ENCODE measurements at regions not wholly inside any gene's neighbourhood (a gene's known extent, or its start where the extent isn't known, plus 50 kb on each side); places are given as distances from the start of the nearest gene placed in this dataset.

DNA sequence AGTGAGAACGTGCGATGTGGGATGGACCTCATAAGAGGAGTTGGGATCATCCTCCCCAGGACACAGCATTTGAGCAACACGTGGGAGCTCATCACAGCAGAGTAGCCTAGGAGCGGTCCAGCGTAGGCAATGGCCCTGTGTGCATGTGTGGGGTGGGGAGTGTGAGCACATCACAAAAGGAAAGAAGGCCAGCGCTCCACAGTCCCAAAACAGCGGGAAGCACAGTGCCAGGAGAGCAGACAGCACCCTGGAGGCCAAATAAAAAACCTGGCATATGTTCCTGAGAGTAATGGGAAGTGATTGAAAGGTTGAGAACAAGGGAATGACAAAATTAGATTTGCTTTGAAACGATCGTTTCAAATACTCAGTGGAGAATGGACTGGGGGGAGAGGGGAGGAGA, 226.0 kb downstream of the C7orf25 start:
- H3K27ac Mint-ChIP-seq (ENCODE audit: low read depth), result no peak overlapping the region
- DNase-seq (ENCODE audit: low spot score in 2 of 2) (no peak), ATAC-seq (replicated peaks; ENCODE audit: extremely low read depth, poor library complexity, severe bottlenecking) (no peak)
- H3K4me1 Mint-ChIP-seq, result no peaks in the 10 kb centered on the region
- no peaks in the 10 kb centered on the region for H3K36me3 Mint-ChIP-seq (ENCODE audit: insufficient read depth)
- no peak overlapping the region for H3K4me3 Mint-ChIP-seq
- H3K27me3 Mint-ChIP-seq, result peaks cover 21% of the 10 kb centered on the region
- peaks cover 14% of the 10 kb centered on the region for H3K9me3 Mint-ChIP-seq

DNA sequence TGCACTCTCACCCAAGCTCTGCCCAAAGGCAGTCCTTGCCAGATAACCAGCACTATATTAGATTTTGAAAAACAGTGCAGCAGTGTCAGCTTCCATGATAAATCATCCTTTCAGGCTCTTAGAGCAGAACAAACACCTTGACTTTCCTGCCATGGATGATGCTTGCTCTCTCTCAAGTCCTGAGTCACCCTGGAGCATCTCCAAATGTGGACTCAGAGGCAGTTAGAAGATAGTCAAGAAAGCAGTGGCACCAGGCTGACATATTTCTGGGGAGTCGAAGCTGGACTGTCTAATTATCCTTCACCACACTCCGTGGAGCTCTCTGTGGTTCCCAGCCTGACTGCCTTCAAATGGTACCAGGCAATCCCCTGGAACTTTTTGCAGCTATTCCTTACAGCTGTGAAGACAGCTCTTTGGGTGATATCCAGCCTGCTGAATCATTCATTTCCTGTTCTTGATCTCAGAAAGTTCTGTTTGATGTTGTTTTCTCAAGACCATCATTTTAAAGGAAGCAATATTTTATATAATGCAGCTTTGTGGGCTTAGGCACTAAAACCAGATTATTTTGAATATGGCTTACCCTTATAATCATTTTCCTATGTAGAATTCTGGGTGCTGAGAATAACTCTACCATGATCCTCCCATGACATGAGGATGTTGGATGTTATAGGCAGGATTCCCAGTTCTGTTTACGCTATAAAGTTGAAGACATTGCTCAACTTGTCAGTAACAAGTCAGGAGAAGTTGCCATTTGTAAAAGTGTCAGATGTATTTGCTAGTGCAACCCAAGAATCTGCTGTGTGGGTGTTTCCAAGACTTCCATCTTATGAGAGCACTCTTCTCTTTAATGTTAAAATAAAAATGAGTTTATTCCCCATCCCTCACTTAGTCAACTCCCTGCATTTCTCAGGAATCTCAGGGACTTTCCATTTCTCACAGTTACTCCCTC, 233.8 kb downstream of the C7orf25 start:
- ATAC-seq (replicated peaks; ENCODE audit: extremely low read depth, poor library complexity, severe bottlenecking) (no peak), DNase-seq (ENCODE audit: low spot score in 2 of 2) (no peak)
- no peak overlapping the region for H3K27ac Mint-ChIP-seq (ENCODE audit: low read depth)
- no peak overlapping the region for H3K4me3 Mint-ChIP-seq
- H3K36me3 Mint-ChIP-seq (ENCODE audit: insufficient read depth), result no peaks in the 10 kb centered on the region
- H3K4me1 Mint-ChIP-seq, result no peaks in the 10 kb centered on the region
- H3K9me3 Mint-ChIP-seq, result peaks cover 11% of the 10 kb centered on the region
- H3K27me3 Mint-ChIP-seq, result peaks cover 19% of the 10 kb centered on the region

DNA sequence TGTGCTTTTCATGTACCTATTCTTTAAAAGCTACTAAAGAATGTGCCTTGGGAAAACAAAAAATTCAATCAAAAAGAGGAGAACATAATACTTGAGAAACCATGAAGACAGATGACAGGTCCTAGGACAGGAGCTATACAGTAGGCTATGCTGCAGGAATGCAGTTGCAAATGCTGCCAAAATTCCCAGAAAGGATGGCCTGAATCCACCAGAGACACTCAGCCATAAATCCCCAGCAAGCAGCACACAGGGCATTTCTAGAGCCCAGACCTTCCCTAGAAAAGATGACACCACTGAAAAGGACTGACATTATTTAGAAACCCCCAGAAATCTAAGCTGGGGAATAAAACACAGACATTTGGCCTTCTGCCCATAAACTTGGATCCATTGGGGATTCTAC, 237.3 kb downstream of the C7orf25 start:
- Mint-ChIP-seq H3K27me3 (peaks cover 15% of the 10 kb centered on the region), H3K4me3 (no peak overlapping the region), H3K27ac (ENCODE audit: low read depth) (no peak overlapping the region), H3K36me3 (ENCODE audit: insufficient read depth) (no peaks in the 10 kb centered on the region), H3K9me3 (peaks cover 7% of the 10 kb centered on the region), H3K4me1 (no peaks in the 10 kb centered on the region)
- no peak for ATAC-seq (replicated peaks; ENCODE audit: extremely low read depth, poor library complexity, severe bottlenecking)
- no peak for DNase-seq (ENCODE audit: low spot score in 2 of 2)

DNA sequence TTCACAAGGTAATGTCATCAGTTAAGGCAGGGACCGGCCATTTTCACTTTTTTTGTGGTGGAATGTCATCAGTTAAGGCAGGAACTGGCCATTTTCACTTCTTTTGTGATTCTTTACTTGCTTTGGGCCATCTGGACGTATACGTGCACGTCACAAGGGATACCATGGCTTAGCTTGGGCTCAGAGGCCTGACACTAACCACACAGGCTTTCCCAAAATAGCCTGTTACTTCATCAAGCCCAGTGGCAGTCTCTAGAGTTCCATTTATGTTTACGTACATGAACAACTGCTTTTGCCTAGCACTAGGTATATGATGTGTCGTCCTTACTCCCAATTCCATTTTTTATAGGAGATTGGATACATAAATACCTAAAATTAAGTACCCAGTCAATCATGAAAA, 237.9 kb downstream of the C7orf25 start:
- peaks cover 9% of the 10 kb centered on the region for H3K27me3 Mint-ChIP-seq
- H3K27ac Mint-ChIP-seq (ENCODE audit: low read depth), result no peak overlapping the region
- DNase-seq (ENCODE audit: low spot score in 2 of 2), result no peak
- no peak for ATAC-seq (replicated peaks; ENCODE audit: extremely low read depth, poor library complexity, severe bottlenecking)
- H3K4me1 Mint-ChIP-seq, result no peaks in the 10 kb centered on the region
- no peaks in the 10 kb centered on the region for H3K36me3 Mint-ChIP-seq (ENCODE audit: insufficient read depth)
- no peak overlapping the region for H3K4me3 Mint-ChIP-seq
- peaks cover 5% of the 10 kb centered on the region for H3K9me3 Mint-ChIP-seq

DNA sequence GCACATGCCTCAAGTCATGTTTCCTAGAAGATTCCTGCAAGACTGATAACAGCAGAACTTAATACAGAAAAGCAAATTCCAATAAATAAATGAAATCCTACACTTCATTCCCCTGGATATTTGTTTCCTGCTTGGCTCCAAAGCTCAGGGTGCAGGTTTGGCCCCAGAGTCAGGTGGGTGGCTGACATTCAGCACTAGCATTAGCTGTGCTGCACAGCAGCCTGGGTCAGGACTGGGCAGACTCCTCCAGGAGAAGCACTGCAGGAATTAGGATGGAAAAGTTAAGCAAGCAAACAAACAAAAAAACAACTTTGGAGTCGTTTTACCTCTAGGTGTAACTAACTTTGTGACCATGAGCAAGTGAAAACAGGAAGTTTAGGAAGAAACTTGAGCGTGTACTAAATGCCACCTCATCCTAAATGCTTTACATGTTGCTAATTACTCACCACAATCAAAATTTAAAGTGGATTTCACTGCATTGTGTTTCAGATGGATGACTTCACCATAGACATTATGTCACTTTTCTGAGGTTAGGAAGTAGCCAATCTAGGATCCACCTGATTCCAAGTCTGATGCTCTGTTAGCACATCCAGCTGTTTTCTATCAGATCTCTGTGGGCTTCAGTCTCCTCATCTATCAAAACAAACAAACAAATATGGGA, 239.4 kb downstream of the C7orf25 start:
- Mint-ChIP-seq H3K4me1 (no peaks in the 10 kb centered on the region), H3K27me3 (no peaks in the 10 kb centered on the region), H3K27ac (ENCODE audit: low read depth) (no peak overlapping the region), H3K4me3 (no peak overlapping the region), H3K36me3 (ENCODE audit: insufficient read depth) (no peaks in the 10 kb centered on the region), H3K9me3 (peaks cover 8% of the 10 kb centered on the region)
- DNase-seq (ENCODE audit: low spot score in 2 of 2) (no peak), ATAC-seq (replicated peaks; ENCODE audit: extremely low read depth, poor library complexity, severe bottlenecking) (no peak)

GRCh38 chr7:42671627-42672026, 240.2 kb downstream of the C7orf25 start:
- no peaks in the 10 kb centered on the region for H3K27me3 Mint-ChIP-seq
- no peak for ATAC-seq (replicated peaks; ENCODE audit: extremely low read depth, poor library complexity, severe bottlenecking)
- H3K36me3 Mint-ChIP-seq (ENCODE audit: insufficient read depth), result no peaks in the 10 kb centered on the region
- no peak for DNase-seq (ENCODE audit: low spot score in 2 of 2)
- H3K4me3 Mint-ChIP-seq, result no peak overlapping the region
- no peak overlapping the region for H3K27ac Mint-ChIP-seq (ENCODE audit: low read depth)
- no peaks in the 10 kb centered on the region for H3K4me1 Mint-ChIP-seq
- H3K9me3 Mint-ChIP-seq, result peaks cover 17% of the 10 kb centered on the region

- Mint-ChIP-seq H3K27ac (ENCODE audit: low read depth) (no peak overlapping the region), H3K4me3 (no peak overlapping the region), H3K36me3 (ENCODE audit: insufficient read depth) (no peaks in the 10 kb centered on the region), H3K9me3 (peaks cover 17% of the 10 kb centered on the region), H3K27me3 (no peaks in the 10 kb centered on the region), H3K4me1 (no peaks in the 10 kb centered on the region)
- DNase-seq (ENCODE audit: low spot score in 2 of 2), result no peak
- ATAC-seq (replicated peaks; ENCODE audit: extremely low read depth, poor library complexity, severe bottlenecking), result no peak
These were observed 244.9 kb downstream of the C7orf25 start for GRCh38 chr7:42666994-42667393.

- no peak for DNase-seq (ENCODE audit: low spot score in 2 of 2)
- H3K27me3 Mint-ChIP-seq, result no peaks in the 10 kb centered on the region
- H3K27ac Mint-ChIP-seq (ENCODE audit: low read depth), result no peak overlapping the region
- H3K4me3 Mint-ChIP-seq, result no peak overlapping the region
- no peaks in the 10 kb centered on the region for H3K36me3 Mint-ChIP-seq (ENCODE audit: insufficient read depth)
- ATAC-seq (replicated peaks; ENCODE audit: extremely low read depth, poor library complexity, severe bottlenecking), result no peak
- peaks cover 17% of the 10 kb centered on the region for H3K9me3 Mint-ChIP-seq
- H3K4me1 Mint-ChIP-seq, result no peaks in the 10 kb centered on the region
These were observed 249.0 kb downstream of the C7orf25 start for GRCh38 chr7:42662862-42663261.

GRCh38 chr7:42661312-42661711, 250.6 kb downstream of the C7orf25 start:
- no peak for ATAC-seq (replicated peaks; ENCODE audit: extremely low read depth, poor library complexity, severe bottlenecking)
- Mint-ChIP-seq H3K9me3 (peaks cover 3% of the 10 kb centered on the region), H3K4me3 (no peak overlapping the region), H3K27me3 (no peaks in the 10 kb centered on the region), H3K36me3 (ENCODE audit: insufficient read depth) (no peaks in the 10 kb centered on the region), H3K27ac (ENCODE audit: low read depth) (no peak overlapping the region), H3K4me1 (no peaks in the 10 kb centered on the region)
- no peak for DNase-seq (ENCODE audit: low spot score in 2 of 2)

- DNase-seq (ENCODE audit: low spot score in 2 of 2), result no peak
- Mint-ChIP-seq H3K36me3 (ENCODE audit: insufficient read depth) (no peaks in the 10 kb centered on the region), H3K27ac (ENCODE audit: low read depth) (no peak overlapping the region), H3K27me3 (no peaks in the 10 kb centered on the region), H3K9me3 (peaks cover 6% of the 10 kb centered on the region), H3K4me3 (no peak overlapping the region), H3K4me1 (no peaks in the 10 kb centered on the region)
- no peak for ATAC-seq (replicated peaks; ENCODE audit: extremely low read depth, poor library complexity, severe bottlenecking)
These were observed 261.2 kb downstream of the C7orf25 start for GRCh38 chr7:42650701-42651100.

GRCh38 chr7:42650171-42650570, 261.7 kb downstream of the C7orf25 start:
- ATAC-seq (replicated peaks; ENCODE audit: extremely low read depth, poor library complexity, severe bottlenecking) (no peak), DNase-seq (ENCODE audit: low spot score in 2 of 2) (no peak)
- Mint-ChIP-seq H3K27me3 (no peaks in the 10 kb centered on the region), H3K36me3 (ENCODE audit: insufficient read depth) (no peaks in the 10 kb centered on the region), H3K4me1 (no peaks in the 10 kb centered on the region), H3K27ac (ENCODE audit: low read depth) (no peak overlapping the region), H3K9me3 (peaks cover 6% of the 10 kb centered on the region), H3K4me3 (no peak overlapping the region)

- Mint-ChIP-seq H3K27ac (ENCODE audit: low read depth) (no peak overlapping the region), H3K4me3 (no peak overlapping the region), H3K27me3 (peaks cover 13% of the 10 kb centered on the region), H3K9me3 (no peaks in the 10 kb centered on the region), H3K4me1 (no peaks in the 10 kb centered on the region), H3K36me3 (ENCODE audit: insufficient read depth) (no peaks in the 10 kb centered on the region)
- DNase-seq (ENCODE audit: low spot score in 2 of 2) (no peak), ATAC-seq (replicated peaks; ENCODE audit: extremely low read depth, poor library complexity, severe bottlenecking) (no peak)
These were observed 266.0 kb downstream of the C7orf25 start for GRCh38 chr7:42645906-42646305.

DNA sequence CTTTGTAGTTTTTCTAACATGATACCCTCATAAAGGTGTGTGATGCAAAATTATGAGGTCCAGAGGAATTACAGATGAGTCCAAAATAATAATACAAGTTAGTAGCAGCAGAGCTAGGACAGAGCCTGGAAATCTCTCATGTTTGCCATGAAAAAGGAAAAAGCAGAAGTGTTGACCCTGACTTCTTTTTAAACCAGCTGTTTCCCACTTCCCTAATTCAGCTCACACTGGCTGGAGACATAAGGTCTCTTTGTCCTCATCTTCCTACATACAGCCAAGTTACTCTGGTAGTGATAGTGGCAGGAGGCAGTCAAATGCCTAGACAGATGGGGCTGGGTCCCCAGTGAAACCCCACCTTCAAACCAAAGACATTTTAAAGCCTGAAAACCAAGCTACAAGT, 269.2 kb downstream of the C7orf25 start:
- H3K27me3 Mint-ChIP-seq, result peaks cover 13% of the 10 kb centered on the region
- no peak overlapping the region for H3K4me3 Mint-ChIP-seq
- H3K36me3 Mint-ChIP-seq (ENCODE audit: insufficient read depth), result peaks cover 2% of the 10 kb centered on the region
- H3K9me3 Mint-ChIP-seq, result peaks cover 5% of the 10 kb centered on the region
- ATAC-seq (replicated peaks; ENCODE audit: extremely low read depth, poor library complexity, severe bottlenecking) (no peak), DNase-seq (ENCODE audit: low spot score in 2 of 2) (no peak)
- no peaks in the 10 kb centered on the region for H3K4me1 Mint-ChIP-seq
- no peak overlapping the region for H3K27ac Mint-ChIP-seq (ENCODE audit: low read depth)
